GM18909 (cell line): ENCODE measurements at regions not wholly inside any gene's neighbourhood (a gene's known extent, or its start where the extent isn't known, plus 50 kb on each side); places are given as distances from the start of the nearest gene placed in this dataset.
"Not testable (repeated sequence)": the region's sequence is repeated elsewhere in the genome, so short reads cannot be mapped to it uniquely, and the experiment has no call there.

Experiments
- ATAC-seq: cut with Tn5 transposase; IDR thresholded peaks from one replicate; pipeline ENCODE4 v1.9.1; 2021; ENCODE audit warnings: mild to moderate bottlenecking; ENCODE audit not compliant: unreplicated experiment, poor library complexity

DNA sequence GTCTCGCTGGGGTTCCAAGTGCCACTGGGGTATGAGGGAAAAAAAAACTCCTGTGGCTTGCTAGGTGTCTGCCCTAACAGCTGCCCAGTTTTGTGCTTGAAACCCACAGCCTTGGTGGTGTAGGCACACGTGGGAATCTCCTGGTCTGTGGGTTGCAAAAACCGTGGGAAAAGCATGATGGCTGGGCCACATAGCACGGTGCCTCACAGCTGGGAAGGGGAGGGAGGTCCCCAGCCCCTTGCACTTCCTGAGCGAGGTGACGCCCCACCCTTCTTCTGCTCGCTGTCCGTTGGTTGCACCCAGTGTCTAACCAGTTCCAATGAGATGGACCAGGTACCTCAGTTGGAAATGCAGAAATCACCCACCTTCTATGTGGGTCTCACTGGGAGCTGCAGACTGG is 144.3 kb downstream of the KBTBD8 start:
- ATAC-seq, result no peak

GRCh38 chr3:67145738-67146137 is 147.6 kb downstream of the KBTBD8 start:
- no peak for ATAC-seq

GRCh38 chr3:67154429-67154828 is 156.3 kb downstream of the KBTBD8 start:
- ATAC-seq, result no peak

GRCh38 chr3:67167481-67167880 is 169.4 kb downstream of the KBTBD8 start:
- ATAC-seq, result no peak

GRCh38 chr3:67171841-67172240 is 173.7 kb downstream of the KBTBD8 start:
- ATAC-seq, result no peak

GRCh38 chr3:67173130-67173529 is 175.0 kb downstream of the KBTBD8 start:
- not testable (repeated sequence) for ATAC-seq

- ATAC-seq, result no peak
Observed at GRCh38 chr3:67176396-67176795, 178.3 kb downstream of the KBTBD8 start.

GRCh38 chr3:67192466-67192865 is 194.4 kb downstream of the KBTBD8 start:
- ATAC-seq, result no peak

- ATAC-seq, result no peak
Observed at GRCh38 chr3:67196677-67197076, 198.6 kb downstream of the KBTBD8 start.

- no peak for ATAC-seq
Observed at GRCh38 chr3:67198374-67198773, 200.3 kb downstream of the KBTBD8 start.

- no peak for ATAC-seq
Observed at GRCh38 chr3:67200618-67201017, 202.5 kb downstream of the KBTBD8 start.

DNA sequence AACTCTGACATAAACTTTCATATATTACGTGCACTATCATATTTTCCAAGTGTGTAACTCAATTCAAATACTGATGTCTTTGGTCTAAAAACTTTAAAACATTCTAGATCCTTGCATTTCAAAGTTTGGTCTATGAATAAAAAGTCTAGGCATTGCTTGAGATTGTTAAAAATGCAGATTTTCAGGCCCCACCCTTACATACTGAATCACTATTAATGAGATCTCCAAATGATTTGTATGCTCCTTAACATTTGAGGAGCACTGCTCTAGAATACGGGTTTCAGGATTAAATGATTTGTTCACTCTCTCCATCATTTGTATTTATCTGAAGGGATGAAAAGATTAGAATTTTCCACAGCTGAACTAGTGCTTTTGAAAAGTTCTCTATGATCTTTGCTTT is 202.9 kb downstream of the KBTBD8 start:
- ATAC-seq, result no peak

GRCh38 chr3:67202053-67202452 is 203.9 kb downstream of the KBTBD8 start:
- no peak for ATAC-seq

DNA sequence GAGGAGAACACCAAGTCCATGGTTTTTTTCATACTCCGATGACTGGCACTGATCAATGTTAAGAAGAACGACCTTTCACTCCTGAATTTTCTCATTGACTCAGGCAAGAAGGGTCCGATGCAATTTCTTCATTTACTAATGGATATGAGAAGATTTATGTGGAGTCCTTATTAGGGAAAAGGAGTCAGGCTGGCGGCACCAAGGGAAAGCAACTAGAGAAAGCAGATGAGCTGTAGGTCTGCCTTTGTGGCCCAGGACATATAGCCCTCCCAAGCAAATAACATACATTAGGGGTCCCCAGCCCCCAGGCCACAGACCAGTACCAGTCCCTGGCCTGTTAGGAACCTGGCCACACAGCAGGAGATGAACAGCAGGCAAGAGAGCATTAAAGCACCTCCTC is 206.8 kb downstream of the KBTBD8 start:
- ATAC-seq, result no peak

DNA sequence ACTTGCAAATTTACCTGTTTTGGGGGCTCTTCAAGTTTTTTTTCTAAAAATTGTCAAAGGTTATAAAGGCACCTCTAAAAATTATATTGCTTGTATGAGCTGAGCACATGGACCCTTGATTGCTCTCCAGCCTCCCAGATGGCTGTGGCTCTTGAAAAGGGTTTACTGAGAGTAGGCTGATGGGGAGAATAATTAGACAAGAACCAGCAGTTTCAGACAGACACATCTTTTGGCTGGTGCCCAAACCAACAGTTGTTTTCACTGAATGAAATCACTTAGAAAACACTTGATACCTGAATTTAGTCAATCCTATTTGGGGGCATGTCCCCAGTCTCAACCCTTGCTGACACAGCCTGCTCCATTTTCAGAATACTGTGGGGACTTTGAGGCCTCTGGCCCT is 217.6 kb downstream of the KBTBD8 start:
- ATAC-seq, result no peak

DNA sequence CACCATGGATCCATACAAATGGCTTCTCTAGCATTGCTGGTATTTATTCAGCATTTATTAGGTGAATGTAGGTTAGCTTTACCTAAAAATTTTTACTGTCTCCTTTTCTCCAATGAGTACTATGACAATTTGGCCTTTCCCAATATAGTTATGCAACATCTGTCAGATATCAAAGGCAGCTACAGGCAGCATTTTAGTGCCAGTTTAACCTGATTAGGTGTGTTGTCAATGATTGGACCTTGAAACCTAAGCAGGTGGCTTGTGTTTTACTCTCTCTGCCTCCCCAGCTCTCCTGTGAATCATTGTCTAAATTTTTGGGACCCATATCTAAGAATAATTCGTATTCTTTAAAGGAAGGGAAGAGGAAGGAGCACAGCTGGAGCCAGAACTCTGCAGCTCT is 228.9 kb downstream of the KBTBD8 start:
- ATAC-seq, result no peak

- no peak for ATAC-seq
Observed at GRCh38 chr3:67228136-67228535, 230.0 kb downstream of the KBTBD8 start.

DNA sequence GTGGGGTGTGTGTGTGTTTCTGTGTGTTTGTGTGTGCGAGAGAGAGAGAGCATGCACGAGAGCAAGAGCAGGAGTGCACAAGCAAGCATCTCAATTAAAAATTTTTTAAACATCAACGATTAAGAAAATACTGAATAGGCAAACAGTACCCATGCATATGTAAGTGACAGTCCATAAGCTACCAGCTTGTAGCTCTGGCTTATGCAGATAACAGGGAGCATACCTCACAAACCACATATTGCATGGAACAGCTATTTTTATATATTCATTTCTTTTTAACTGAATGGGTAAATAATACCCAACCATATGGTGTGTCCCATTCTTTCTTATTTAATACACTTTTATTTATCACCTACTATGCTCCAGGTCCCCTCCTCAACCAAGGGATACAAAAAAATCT is 234.5 kb downstream of the KBTBD8 start:
- ATAC-seq, result no peak

- ATAC-seq, result no peak
Observed at GRCh38 chr3:67239353-67239752, 241.2 kb downstream of the KBTBD8 start.

GRCh38 chr3:67241084-67241483 is 243.0 kb downstream of the KBTBD8 start:
- ATAC-seq, result no peak

DNA sequence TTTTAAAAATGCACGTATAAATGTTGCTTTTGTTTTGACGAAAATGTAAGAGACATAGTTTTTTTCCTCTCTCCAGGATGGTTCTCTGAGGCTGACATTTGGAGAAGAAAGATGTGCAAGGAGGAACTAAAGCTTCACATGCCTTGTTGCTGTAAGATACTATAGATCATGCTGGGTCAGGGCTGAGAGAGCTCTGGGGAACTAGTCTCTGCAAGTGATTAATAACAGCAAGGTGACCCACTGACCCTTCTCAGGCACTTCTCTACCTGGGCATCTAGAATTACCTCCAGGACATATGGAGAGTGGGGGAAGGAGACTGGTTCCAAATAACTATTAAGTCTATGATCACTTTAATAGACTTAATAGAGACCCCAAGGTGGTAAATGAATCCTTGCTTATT is 246.0 kb downstream of the KBTBD8 start:
- no peak for ATAC-seq

DNA sequence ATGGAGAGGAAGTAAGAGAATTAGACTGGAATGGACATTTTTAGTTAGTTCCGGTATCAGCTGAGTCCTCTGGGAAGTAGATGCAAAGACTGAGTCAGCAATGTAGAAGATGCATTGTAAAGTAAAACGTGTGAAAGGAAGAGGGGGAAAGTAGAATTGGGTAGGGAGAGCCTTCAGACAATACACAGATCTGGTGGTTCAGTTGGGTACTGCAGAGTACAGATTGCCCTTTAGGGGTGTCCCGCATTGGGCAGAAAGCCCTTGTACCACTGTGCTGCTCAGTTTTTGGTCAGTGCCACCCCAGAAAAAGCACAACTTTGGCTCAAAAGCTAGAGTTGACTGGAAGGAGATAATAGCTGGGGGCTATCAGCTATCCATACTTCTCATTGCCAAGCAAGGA is 247.4 kb downstream of the KBTBD8 start:
- ATAC-seq, result no peak

- no peak for ATAC-seq
Observed at GRCh38 chr3:67248726-67249125, 250.6 kb downstream of the KBTBD8 start.
